GM19025 (cell line): ENCODE measurements at regions not wholly inside any gene's neighbourhood (a gene's known extent, or its start where the extent isn't known, plus 50 kb on each side); places are given as distances from the start of the nearest gene placed in this dataset.

Experiments used
- ATAC-seq: cut with Tn5 transposase; IDR thresholded peaks from one replicate; pipeline ENCODE4 v1.9.1; 2021; ENCODE audit warnings: mild to moderate bottlenecking, low read depth, moderate library complexity; ENCODE audit not compliant: unreplicated experiment

- ATAC-seq = no peak
Measured at GRCh38 chr7:85737426-85737825, 550.6 kb upstream of the SEMA3D start.

- no peak for ATAC-seq
Measured at GRCh38 chr7:85736085-85736484, 549.2 kb upstream of the SEMA3D start.

- no peak for ATAC-seq
Measured at GRCh38 chr7:85734823-85735222, 548.0 kb upstream of the SEMA3D start.

DNA sequence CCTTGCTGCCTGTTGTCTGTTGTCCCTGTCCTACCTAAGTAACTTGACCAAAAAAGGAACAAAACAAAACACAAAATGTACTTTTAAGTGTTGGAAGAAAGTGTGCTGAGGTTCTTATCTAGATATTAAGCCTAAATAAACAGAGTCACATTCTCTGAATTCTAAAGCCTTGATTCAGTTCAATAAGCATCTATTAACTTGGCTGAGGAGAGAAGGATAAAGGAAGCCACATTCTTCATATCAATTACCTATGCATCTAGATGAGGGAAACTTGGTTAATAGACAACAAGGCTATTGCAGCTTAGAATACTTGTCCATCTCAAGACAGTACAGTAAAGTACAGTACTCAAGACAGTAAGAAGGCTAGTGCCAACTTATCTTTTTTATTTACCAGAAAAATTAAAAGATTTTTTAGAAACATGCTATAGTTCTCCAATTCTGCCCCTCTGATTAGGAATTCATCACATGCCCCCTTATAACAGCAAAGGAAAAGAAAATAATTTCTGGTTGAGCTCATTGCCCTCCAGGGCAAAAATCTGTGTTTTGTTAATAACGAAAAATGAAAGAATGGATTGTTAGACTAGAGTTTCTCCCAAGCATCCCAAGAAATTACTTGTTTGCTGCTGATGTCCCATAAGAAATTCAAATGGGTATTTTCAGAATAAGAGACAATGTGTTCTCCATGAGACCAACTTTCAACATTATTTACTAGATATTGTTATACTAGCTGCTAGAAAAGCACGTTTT is 546.5 kb upstream of the SEMA3D start:
- no peak for ATAC-seq

- no peak for ATAC-seq
Measured at GRCh38 chr7:85730012-85730411, 543.2 kb upstream of the SEMA3D start.

DNA sequence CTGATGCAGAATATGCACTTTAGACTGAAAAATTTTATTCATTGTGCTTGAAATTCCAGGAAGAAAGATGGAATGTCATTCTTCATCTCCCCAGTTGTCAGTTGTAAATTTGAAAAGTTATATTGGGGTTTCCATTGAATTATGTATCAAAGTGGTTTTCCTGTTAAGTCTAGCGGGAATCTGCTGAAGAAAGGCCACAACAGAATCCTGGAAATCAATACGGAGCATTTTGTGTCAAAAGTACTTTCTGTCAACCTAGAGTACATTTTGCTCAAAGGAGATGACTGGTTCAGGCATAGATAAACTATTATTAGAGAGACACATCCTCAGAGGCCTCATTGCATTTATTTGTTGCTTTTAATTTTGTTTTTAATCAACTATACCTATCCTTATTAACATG is 538.2 kb upstream of the SEMA3D start:
- ATAC-seq = no peak

GRCh38 chr7:85719981-85720953 is 533.4 kb upstream of the SEMA3D start:
- ATAC-seq = no peak

GRCh38 chr7:85716353-85716752 is 529.5 kb upstream of the SEMA3D start:
- no peak for ATAC-seq

DNA sequence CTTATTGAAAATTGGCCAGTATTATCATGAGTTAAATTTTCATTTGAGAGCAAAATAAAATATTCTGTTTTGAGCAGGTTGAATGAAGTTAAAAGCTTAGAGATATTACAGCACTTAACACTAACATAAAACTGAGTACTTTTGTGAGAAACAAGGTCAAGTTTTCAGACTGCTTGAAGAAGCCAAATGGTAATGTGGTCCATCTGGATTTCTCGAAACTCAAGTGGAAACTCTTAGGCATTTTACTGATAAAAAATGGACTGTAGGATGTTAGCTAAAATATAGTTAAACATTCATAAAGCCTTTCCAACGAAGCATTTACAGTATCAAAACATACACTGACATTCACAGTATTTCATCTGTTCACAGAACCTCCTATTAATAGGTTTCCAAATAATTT is 528.1 kb upstream of the SEMA3D start:
- ATAC-seq = no peak

DNA sequence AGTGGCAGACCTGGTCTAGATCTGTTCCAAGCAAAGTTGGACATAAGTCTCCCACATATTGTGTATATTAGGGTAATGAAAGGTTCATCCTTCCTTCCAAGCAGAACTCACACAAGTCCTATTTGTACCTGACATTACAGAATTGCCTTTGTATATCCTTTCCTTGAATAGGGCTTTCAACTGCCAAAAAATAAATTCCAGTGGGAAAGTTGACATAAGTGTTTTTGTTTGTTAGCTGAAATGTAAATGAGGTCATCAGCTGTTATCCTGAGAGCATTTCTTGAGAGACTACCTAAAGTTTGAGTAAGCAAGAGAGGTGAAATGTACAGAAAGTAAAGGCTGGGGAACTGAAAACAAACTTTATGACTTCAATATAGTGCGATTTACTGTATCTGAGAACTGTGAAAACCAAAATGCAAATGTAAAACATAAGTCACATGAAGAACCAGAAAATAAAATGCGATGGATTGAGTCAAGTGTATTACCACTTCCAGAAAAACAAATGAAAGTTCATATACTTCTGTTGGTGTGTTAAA is 527.3 kb upstream of the SEMA3D start:
- ATAC-seq = no peak

DNA sequence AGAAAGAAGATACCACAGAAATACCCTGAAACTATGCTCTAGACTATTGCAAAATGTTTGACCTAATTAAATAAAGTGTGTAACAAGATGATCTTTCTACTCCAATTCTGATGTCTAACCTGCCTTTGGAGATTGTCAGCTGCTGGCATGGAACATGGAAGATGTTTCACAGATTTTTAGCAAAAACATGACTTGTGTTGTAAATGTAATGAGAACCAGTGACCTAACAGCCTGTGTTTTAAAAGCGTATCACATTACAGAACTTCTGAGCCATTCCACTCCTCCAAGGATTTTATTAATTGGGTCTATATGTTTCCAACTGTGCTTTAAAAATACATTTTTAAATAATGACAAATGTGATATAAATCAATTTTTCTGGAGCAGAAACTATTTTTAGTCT is 526.3 kb upstream of the SEMA3D start:
- no peak for ATAC-seq

GRCh38 chr7:85711894-85712293 is 525.0 kb upstream of the SEMA3D start:
- ATAC-seq = no peak

DNA sequence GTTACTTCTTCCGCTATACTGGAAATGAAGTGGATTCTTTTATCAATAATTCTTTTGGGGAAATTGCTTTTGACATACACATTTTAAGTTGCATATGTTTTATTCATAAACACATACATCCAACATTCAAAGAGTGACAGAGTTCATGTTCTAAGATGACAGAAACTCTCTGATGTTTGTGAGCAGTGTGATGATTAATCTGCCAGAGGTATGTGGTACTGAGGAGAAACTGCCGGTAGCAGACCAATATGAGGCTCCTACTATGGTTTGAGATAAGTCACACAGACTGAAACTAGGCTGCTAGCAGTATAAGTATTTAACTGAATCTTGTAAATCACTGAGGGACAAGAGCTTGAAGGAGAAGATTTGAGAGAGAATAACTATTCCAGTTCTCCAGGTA is 524.1 kb upstream of the SEMA3D start:
- ATAC-seq = no peak

GRCh38 chr7:85708221-85708620 is 521.4 kb upstream of the SEMA3D start:
- ATAC-seq = no peak

DNA sequence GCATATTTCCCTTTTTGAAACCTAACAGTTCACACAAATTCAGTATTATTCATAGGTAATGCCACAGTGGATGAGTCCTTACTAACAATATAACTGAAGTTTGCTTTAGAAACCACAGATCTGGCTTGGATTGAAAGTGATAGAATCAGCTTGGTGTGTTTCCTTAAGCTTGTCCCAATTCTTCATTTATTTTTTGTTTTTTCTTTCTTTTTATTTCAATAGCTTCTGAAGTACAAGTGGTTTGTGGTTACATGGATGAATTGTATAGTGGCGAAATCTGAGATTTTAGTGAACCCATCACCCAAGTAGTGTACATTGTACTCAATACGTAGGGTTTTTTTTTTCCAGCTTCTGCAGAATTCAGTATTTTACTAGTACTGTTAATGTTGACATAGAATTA is 518.2 kb upstream of the SEMA3D start:
- no peak for ATAC-seq

- ATAC-seq = no peak
Measured at GRCh38 chr7:85703251-85704010, 516.6 kb upstream of the SEMA3D start.

GRCh38 chr7:85702348-85702747 is 515.5 kb upstream of the SEMA3D start:
- ATAC-seq = no peak

DNA sequence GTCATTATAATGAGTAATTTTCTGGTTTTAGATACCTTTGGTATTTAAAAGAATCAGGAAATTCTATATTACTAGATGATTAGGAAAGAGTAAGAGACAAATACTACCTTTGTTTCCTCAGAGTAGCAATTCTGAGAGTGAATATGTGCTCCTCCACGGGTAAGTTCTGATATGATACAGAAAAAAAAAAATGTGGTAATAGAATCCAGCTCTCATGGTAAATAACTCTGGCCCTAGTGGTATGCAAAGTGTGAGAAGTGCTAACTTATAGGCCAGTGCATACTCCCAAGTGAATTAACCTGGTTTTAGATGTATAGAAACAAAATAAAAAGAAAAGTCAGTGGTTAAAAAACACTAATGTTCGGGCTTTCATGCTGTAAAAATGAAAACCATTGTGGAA is 512.6 kb upstream of the SEMA3D start:
- ATAC-seq = no peak

DNA sequence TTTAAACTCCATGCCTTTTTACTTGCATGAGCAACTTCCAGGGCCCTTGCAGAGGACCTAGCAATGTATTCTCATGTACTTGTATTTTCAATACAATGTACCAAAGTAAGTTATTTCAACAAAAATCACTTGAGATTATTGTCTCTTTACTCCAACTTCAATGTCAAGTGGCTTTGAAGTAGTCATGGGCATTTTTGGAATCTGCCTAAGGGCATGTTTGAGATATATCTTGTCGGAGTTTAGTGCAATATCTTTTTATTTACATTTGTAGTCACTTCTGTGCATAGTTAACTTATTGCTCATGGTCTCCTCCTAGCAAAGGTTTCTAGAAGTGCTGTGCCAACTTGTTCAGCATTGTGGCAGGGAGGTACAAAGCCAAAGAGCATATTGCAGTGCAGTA is 508.7 kb upstream of the SEMA3D start:
- no peak for ATAC-seq

DNA sequence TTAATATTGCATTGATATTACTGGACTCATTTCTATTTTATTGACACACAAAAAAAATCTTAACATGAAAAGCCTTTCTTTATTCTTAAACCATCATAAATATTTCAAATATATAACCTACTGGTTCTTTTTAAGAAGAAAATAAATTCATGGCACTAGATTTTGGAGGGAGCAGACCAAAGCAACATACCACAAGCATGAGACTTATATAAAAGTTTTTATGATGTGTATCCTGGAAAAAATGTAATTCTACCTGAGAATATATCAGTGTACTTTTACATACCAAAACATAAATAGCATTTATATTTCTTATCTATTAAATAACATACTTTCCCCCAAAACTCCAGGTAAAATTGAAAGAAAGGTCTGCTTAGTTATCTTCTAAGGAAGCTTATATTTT is 508.2 kb upstream of the SEMA3D start:
- ATAC-seq = no peak

DNA sequence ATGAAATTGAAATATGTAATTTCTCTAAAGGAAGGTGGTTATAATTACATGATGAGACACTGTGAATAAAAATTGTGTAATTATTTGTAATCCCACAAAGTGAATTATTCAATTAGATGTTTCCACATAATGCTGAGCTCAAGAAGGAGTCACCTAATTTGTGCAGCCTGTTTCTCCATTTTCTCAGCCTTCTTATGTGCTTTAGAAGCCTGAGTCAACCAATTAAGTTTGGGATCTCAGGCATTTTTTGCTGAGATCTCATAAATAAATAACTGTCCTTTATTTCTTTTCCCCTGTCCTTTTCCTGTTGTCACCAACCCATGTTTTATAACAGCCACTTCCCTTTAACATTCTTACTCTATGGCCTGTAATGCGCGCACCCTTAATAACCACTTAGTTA is 506.5 kb upstream of the SEMA3D start:
- ATAC-seq = no peak
